ENCODE measurements at regions not wholly inside any gene's neighbourhood (a gene's known extent, or its start where the extent isn't known, plus 50 kb on each side); places are given as distances from the start of the nearest gene placed in this dataset.

DNA sequence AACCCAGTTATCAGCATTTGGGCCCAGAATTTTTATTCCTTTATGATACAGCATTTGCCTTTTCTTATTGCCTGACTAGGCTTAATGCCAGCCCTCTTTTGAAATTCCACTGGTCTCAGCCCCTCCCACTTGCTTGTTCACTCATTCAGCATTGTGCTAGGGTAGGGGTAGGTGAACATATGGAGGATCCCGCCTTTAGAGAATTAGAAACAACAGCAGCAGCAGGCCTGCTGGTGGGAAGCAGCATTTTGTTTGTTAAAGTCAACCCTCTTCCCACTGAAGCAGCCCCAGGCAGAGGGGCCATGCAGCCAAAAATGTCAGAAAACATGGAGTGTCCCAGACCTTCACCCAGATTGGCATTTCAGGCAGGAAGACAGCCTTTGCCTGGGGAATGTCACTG is 1355.2 kb downstream of the CDH8 start:
- DNase-seq (ENCODE audit: low read depth, low spot score), result no peak

GRCh38 chr16:60675022-60675421 is 1361.2 kb downstream of the CDH8 start:
- POLR2A ChIA-PET, result no interaction called here
- Histone ChIP-seq H3K9me3 (ENCODE audit: control insufficient read depth, insufficient read depth, low read depth, low read length) (no peaks in the 10 kb centered on the region), H3K27ac (ENCODE audit: low read length) (no peak overlapping the region), H3K36me3 (ENCODE audit: control insufficient read depth, insufficient read depth, low read length) (no peaks in the 10 kb centered on the region), H3K4me1 (ENCODE audit: control insufficient read depth, insufficient read depth, low read length) (no peaks in the 10 kb centered on the region), H3K4me3 (ENCODE audit: low read depth in 2 of 2, low read length in 2 of 2) (no peak overlapping the region), H3K27me3 (ENCODE audit: control insufficient read depth, insufficient read depth, low read length) (no peaks in the 10 kb centered on the region)
- BruUV-seq (replicated peaks), result no TSS peak
- TF ChIP-seq POLR2AphosphoS5 (IDR thresholded peaks at IDR 0.05; ENCODE audit: low read depth, low read length) (no peak), CTCF (IDR thresholded peaks at IDR 0.05) (no peak), SIN3A (IDR thresholded peaks at IDR 0.05; ENCODE audit: borderline replicate concordance, insufficient read depth, low read depth, low read length) (no peak), TCF7L2 (IDR thresholded peaks at IDR 0.05; ENCODE audit: low read depth, low read length) (no peak), REST (IDR thresholded peaks at IDR 0.05; ENCODE audit: insufficient read depth in 1 of 2, low read depth in 2 of 2, low read length in 1 of 2) (no peak)
- CTCF ChIA-PET, result no interaction called here
- ATAC-seq, result no peak
- in situ Hi-C loops (cut with HindIII; ENCODE audit: low pct_unique_long_range_greater_than_20kb, low sequenced_read_pairs), result no loop called here
- DNase-seq (ENCODE audit: low read depth, low spot score), result no peak
- intact Hi-C loops (cut with micrococcal nuclease; ENCODE audit: unreplicated experiment), result no loop called here

More for the DNA sequence above, 1355.2 kb downstream of the CDH8 start:
- intact Hi-C loops (cut with micrococcal nuclease; ENCODE audit: unreplicated experiment) (no loop called here), in situ Hi-C loops (cut with HindIII; ENCODE audit: low pct_unique_long_range_greater_than_20kb, low sequenced_read_pairs) (no loop called here)
- BruUV-seq (replicated peaks), result no TSS peak
- H3K27me3 ChIP-seq (ENCODE audit: control insufficient read depth, insufficient read depth, low read length), result no peaks in the 10 kb centered on the region
- H3K36me3 ChIP-seq (ENCODE audit: control insufficient read depth, insufficient read depth, low read length), result no peaks in the 10 kb centered on the region
- ATAC-seq, result no peak
- no peak for TF ChIP-seq CTCF (IDR thresholded peaks at IDR 0.05)
- TF ChIP-seq REST (IDR thresholded peaks at IDR 0.05; ENCODE audit: insufficient read depth in 1 of 2, low read depth in 2 of 2, low read length in 1 of 2), result no peak
- no peak for TF ChIP-seq TCF7L2 (IDR thresholded peaks at IDR 0.05; ENCODE audit: low read depth, low read length)
- TF ChIP-seq POLR2AphosphoS5 (IDR thresholded peaks at IDR 0.05; ENCODE audit: low read depth, low read length), result no peak
- TF ChIP-seq SIN3A (IDR thresholded peaks at IDR 0.05; ENCODE audit: borderline replicate concordance, insufficient read depth, low read depth, low read length), result no peak
- no peaks in the 10 kb centered on the region for H3K9me3 ChIP-seq (ENCODE audit: control insufficient read depth, insufficient read depth, low read depth, low read length)
- H3K27ac ChIP-seq (ENCODE audit: low read length), result no peak overlapping the region
- H3K4me1 ChIP-seq (ENCODE audit: control insufficient read depth, insufficient read depth, low read length), result no peaks in the 10 kb centered on the region
- H3K4me3 ChIP-seq (ENCODE audit: low read depth in 2 of 2, low read length in 2 of 2), result no peak overlapping the region
- POLR2A ChIA-PET, result no interaction called here
- CTCF ChIA-PET, result no interaction called here

Measured in Panc1 (cell line).